ENCODE measurements at regions not wholly inside any gene's neighbourhood (a gene's known extent, or its start where the extent isn't known, plus 50 kb on each side); places are given as distances from the start of the nearest gene placed in this dataset.
A peak's percentile ranks its signal among the peaks of the same experiment; 100 is the strongest.

- ATAC-seq (no peak), DNase-seq (ENCODE audit: low read depth, low spot score) (no peak)
- ChIA-PET POLR2A (no interaction called here), CTCF (no interaction called here)
- intact Hi-C loops (cut with micrococcal nuclease; ENCODE audit: unreplicated experiment) (no loop called here), in situ Hi-C loops (cut with HindIII; ENCODE audit: low pct_unique_long_range_greater_than_20kb, low sequenced_read_pairs) (no loop called here)
- no peaks in the 10 kb centered on the region for H3K36me3 ChIP-seq (ENCODE audit: control insufficient read depth, insufficient read depth, low read length)
- no peak overlapping the region for H3K4me3 ChIP-seq (ENCODE audit: low read depth in 2 of 2, low read length in 2 of 2)
- BruUV-seq (replicated peaks), result no TSS peak
- H3K27ac ChIP-seq (ENCODE audit: low read length), result peak overlapping the region; percentile 29; the same call in 1 of the 2 replicates
- peaks cover 21% of the 10 kb centered on the region; the same call in 1 of the 2 replicates for H3K4me1 ChIP-seq (ENCODE audit: control insufficient read depth, insufficient read depth, low read length)
- H3K9me3 ChIP-seq (ENCODE audit: control insufficient read depth, insufficient read depth, low read depth, low read length), result no peaks in the 10 kb centered on the region
- TF ChIP-seq TCF7L2 (IDR thresholded peaks at IDR 0.05; ENCODE audit: low read depth, low read length) (no peak), SIN3A (IDR thresholded peaks at IDR 0.05; ENCODE audit: borderline replicate concordance, insufficient read depth, low read depth, low read length) (no peak), CTCF (IDR thresholded peaks at IDR 0.05) (no peak), POLR2AphosphoS5 (IDR thresholded peaks at IDR 0.05; ENCODE audit: low read depth, low read length) (no peak), REST (IDR thresholded peaks at IDR 0.05; ENCODE audit: insufficient read depth in 1 of 2, low read depth in 2 of 2, low read length in 1 of 2) (no peak)
- no peaks in the 10 kb centered on the region for H3K27me3 ChIP-seq (ENCODE audit: control insufficient read depth, insufficient read depth, low read length)
These were observed 114.9 kb downstream of the PCDH7 start for GRCh38 chr4:30835044-30835443.

- peaks cover 24% of the 10 kb centered on the region; the same call in 1 of the 2 replicates for H3K4me1 ChIP-seq (ENCODE audit: control insufficient read depth, insufficient read depth, low read length)
- H3K4me3 ChIP-seq (ENCODE audit: low read depth in 2 of 2, low read length in 2 of 2), result no peak overlapping the region
- no peaks in the 10 kb centered on the region for H3K27me3 ChIP-seq (ENCODE audit: control insufficient read depth, insufficient read depth, low read length)
- in situ Hi-C loops (cut with HindIII; ENCODE audit: low pct_unique_long_range_greater_than_20kb, low sequenced_read_pairs), result no loop called here
- H3K9me3 ChIP-seq (ENCODE audit: control insufficient read depth, insufficient read depth, low read depth, low read length), result no peaks in the 10 kb centered on the region
- no TSS peak for BruUV-seq (replicated peaks)
- no peak for ATAC-seq
- intact Hi-C loops (cut with micrococcal nuclease; ENCODE audit: unreplicated experiment), result no loop called here
- no peak for DNase-seq (ENCODE audit: low read depth, low spot score)
- ChIA-PET POLR2A (no interaction called here), CTCF (no interaction called here)
- no peak overlapping the region for H3K27ac ChIP-seq (ENCODE audit: low read length)
- no peaks in the 10 kb centered on the region for H3K36me3 ChIP-seq (ENCODE audit: control insufficient read depth, insufficient read depth, low read length)
- TF ChIP-seq SIN3A (IDR thresholded peaks at IDR 0.05; ENCODE audit: borderline replicate concordance, insufficient read depth, low read depth, low read length) (no peak), POLR2AphosphoS5 (IDR thresholded peaks at IDR 0.05; ENCODE audit: low read depth, low read length) (no peak), REST (IDR thresholded peaks at IDR 0.05; ENCODE audit: insufficient read depth in 1 of 2, low read depth in 2 of 2, low read length in 1 of 2) (no peak), TCF7L2 (IDR thresholded peaks at IDR 0.05; ENCODE audit: low read depth, low read length) (no peak), CTCF (IDR thresholded peaks at IDR 0.05) (no peak)
These were observed 116.1 kb downstream of the PCDH7 start for GRCh38 chr4:30836231-30836630.

All from Panc1 (cell line).